Right lung (tissue), 2 donors: ENCODE measurements at regions not wholly inside any gene's neighbourhood (a gene's known extent, or its start where the extent isn't known, plus 50 kb on each side); places are given as distances from the start of the nearest gene placed in this dataset.
A peak's percentile ranks its signal among the peaks of the same experiment; 100 is the strongest.

Experiments
- DNase-seq, 2 donors: peaks; one replicate each; pipeline ENCODE4 v3.0.0-alpha.2; 2013

DNA sequence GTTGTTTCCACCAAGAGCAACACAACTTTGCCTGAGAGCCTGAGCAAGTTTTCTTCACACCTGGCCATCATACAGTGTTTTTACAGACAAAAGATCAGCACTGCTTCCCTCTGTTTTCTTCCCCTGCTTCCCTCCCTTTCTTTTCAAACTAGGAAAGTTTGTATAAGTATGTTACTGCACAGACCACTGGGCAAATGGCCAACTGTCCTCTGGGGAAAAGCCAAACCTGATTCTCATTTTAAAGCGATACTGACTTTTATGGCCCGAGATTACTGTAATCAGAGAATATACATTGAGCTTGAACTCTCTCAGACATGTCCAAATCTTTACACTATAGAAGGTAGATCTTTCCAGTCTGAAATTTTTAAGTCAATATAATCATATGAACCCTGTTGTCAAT lies 415.0 kb downstream of the NFIB start:
- peak; percentile 60 to 64 for DNase-seq

DNA sequence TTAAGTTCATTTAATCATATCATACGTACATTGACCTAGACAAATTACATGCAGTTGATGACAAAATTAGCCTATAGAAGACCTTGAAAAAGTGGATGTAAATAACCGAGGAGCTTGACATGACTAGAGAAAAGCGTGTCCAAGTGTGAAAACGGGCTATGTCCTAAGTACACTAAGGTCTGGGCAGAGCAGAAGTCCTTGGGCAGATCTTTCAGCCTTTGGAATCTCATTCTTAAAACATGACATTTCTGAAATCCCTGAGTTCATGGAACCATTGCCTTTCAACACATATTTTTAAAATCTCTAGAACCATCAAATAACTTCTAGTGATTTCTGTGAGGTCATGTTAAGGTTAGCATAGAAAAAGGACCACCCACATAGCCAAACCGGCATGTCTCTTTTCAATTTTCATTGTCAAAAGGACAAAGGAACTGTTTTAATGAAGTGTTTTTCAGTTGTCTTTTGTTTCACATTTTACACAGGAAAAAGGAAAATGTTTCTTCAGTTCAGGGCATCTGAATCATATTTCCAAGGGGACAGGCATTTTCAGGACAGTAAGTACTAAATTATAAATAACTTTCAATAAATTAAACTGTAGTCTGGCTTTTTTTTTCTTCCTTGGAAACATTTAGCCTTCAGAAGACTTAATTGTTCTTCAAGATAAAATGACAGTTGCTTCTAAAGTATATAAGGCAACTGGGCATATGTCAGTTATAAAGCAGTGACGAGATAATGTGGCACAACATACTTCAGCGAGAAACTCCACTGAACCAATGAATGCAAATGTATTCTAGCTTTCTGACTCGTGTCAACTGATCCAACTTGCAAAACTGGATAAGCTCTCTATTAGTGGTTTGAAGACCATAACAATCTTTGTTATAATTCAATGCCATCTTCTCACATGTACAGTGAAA lies 416.8 kb downstream of the NFIB start:
- no peak for DNase-seq

DNA sequence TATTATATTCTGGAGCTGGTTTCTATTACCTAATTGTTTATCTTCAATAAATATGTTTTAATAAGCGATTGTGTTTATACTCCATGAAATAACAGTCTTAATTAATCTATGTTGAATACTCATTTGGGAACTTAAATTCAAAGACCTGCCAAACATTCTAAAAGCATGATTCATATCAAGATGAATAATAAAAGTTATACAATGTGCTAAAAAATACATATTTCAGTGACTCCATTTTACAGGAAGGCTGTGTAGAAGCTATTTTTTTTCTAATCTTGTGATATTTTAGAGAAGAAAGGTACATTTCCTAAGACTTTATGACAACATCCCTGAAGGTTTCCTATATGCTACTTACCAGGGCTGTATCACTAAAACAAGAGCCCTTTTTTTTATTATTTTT lies 417.9 kb downstream of the NFIB start:
- no peak for DNase-seq

DNA sequence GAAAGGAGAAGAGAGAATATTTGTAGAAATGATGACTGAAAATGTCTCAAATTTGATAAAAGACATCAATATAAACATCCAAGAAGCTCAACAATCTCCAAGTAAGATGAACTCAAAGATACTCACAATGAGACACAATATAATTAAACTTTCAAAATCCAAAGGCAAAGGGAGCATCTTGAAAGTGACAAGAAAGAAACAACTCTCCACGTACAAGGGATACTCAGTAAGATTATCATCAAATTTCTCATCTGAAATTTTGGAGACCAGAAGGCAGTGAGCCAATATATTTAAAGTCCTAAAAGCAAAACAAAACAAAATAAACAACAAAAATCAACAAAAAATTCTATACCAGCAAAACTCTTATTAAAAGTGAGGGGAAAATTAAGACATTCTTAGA lies 428.7 kb downstream of the NFIB start:
- no peak for DNase-seq

DNA sequence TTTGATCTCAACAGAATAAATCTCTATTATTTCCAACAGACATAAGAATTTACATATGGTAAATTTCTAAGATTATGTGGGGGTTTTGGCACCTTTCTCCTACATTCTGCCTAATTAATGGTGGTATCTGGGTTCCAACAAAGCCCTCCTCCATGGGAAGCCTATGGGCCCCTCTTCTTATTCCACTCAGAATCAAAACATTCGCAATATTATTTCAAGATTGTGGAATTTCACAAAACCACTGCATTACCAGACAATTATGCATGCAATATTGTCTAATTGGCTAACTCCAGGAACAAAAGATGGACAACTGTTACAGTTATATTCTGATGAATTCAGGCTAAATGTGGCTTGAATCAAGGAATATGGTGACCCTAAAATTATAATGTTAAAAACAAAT lies 434.0 kb downstream of the NFIB start:
- no peak for DNase-seq

DNA sequence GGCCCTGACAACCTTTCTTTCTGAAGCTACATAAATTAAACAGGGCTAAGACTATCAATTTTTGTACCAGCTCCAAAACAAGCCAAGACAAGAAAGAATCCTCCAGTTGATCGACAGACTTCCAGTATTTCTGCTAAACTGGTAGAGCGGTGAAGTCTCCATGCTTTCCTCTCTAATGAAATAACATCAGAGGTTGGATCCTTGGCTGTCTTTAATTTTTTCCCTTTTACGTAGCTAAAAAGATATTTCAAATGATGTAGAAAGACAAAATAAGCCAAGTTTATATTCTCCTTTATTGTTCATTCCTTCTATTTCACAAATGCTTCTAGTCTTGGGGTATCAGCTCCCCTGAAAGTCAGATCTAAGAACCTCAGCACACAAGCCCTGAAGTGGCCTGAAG lies 434.9 kb downstream of the NFIB start:
- no peak for DNase-seq

DNA sequence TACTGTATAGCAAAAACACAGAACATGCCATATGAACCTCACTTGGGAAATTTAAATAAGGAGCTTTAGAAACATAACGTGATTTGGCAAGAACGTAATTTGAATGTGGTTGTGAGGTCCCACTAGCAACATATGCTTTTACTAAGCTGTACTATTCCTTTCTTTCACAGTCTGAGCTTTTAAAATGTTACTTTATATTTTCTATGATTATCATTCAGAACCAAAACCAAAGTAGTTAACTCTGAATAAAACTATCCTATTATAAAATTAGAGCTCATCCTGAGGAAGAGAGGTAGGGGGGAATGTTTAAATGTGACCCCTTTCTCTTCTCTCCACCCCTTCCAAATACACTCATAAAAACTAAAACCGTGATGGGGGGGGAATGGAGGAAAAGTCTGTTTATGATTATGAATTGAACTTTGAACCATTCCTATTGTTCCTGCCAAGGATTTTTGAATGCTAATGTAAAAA lies 435.7 kb downstream of the NFIB start:
- no peak for DNase-seq

DNA sequence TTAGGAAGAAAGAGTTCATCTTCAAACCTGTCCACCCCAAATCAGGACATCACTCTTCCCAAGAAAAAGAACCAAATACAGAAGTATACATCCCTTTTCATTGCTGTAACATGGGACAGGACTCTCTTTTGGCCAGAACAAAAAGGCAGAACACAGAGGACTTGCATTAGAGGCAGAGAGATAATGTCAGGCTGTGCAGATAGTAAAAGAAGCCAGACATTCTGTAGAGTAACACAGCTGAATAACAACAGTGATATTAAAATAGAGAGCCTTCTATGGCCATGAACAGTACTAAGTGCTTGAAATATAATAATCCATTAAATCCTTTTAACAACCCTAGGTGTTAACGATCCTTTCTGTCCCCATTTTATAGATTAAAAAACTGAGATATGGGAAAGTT lies 437.2 kb downstream of the NFIB start:
- no peak for DNase-seq

DNA sequence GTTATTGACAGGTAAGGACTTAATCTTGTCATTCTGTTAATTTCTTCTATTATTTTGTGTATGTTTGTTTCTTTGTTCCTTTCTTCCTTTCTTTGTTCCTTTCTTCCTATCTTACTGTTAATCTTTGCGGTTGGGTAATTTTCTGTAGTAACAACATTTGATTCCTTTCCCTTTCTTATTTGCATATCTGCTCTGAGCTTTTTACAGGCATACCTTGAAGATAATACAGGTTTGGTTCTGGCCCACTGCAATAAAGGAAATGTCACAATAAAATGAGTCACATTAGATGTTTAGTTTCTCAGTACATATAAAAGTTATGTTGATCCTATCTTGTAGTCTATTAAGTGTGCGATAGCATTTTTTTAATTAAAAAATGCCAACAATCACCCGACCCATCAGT lies 440.7 kb downstream of the NFIB start:
- DNase-seq: no peak

DNA sequence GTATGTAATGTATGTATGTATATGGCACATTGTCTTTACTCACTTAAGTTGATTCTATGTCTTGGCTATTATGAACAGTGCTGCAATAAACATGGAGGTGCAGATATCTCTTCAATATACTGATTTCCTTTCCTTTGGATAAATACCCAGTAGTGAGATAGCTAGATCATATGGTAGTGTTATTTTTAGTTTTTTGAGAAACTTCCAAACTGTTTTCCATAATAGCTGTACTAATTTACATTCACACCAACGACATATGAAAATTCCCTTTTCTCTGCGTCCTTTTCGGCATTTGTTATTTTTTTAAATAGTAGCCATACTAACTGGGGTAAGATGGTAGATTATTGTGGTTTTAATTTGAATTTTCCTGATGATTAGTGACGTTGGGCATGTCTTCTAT lies 445.6 kb downstream of the NFIB start:
- DNase-seq: no peak

DNA sequence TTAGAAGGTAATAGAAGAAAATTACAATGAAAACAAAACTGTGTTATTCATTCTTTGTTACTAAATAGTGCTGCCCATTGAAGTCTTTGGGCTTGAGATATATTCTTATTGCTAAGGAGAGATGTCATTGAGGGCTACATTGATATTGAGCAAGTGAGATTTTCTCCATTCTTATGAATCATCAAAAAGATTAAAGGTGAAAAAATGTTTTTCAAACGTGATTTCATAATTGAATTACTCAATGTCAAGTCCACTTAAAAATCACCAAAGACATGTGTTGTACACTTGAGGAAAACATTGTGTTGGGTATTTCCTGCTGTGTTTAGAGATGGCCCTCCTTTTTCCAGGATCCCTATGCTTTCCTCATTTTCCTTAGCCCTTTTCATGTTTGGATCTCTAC lies 448.1 kb downstream of the NFIB start:
- no peak for DNase-seq

DNA sequence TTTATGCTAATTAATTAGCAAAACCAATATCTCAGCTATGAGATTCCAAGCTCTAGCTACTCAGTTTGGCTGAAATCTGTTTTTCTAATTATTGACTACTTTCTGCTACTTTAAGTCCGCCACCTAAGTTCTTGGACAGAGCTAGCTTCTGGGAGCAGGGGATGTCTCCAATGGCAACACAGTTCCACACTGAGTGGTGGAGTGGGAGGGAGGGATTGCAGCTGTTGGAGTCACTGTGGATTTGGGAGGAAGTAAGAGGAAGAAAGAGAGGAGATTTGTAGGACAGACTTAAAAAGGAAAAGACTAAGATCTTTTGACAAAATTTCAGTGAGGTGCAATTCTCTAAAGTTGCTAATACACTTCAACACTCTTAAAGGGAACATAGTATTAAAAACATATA lies 450.8 kb downstream of the NFIB start:
- peak; percentile 92 to 94 for DNase-seq

DNA sequence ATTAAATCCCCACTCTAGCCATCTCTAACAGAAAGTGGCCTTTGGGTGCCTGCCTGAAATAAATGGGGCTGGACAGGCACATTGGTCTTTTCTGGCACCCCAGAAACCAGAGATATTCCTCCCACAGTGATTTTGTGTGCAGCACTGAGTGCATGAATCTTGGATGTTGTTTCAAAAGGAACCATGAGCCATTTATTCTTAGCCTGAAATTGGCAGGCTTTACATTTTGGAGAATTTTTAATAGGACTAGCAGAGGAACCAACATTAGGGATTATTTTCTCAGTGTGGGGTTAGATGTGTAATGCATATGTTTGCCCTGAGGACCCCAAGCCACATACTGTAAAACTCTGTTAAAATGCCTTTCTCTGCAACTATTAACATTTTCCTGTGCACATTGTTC lies 451.3 kb downstream of the NFIB start:
- no peak for DNase-seq

DNA sequence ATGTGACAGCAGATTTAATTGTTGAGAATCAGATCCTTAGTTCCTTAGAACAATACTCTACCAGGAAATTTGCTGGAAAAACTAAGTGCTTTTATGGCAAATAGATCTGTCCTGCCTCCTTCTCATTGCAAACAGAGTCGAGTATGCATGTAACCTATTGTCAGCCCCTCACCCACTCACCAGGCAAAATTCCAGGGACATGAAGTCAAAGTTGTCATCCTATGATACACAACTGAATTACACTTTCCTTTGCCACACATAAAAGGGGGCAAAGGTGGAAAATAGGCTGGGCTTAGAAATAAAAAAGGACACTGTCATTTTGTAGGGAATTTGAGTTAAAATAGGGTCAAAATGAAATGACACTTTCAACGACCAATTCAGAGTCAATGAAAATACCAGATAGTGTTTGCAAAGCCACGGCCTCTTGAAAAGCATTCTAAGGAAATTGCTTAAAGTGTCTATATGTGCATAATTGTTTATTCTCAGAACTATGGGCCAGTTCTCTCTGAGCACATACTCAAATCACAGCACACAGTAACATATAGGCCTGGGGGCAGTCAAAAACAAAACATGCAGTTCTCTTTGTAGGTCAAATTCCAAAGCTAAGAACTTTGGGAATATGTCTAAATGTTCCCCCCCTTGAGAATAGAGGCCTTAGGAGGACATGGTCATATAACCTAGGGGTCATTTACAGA lies 452.8 kb downstream of the NFIB start:
- no peak for DNase-seq

DNA sequence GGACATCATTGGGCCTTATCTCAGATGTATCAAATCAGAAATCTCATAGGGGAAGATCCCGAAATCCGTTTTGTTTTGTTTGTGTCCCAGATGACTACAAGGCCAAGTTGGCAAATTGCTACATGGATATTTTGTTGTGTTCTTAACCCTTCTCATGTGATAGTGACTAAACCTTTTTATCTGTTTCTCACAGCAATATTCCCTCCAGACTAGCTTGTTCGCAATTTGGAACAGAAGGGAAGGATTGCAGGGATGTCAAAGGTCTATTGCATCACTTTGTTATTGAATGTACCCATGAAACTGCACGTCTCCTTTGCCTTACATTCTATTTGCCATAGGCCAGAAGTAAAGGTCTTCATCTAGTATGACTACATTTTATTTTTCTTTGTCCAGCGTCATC lies 453.9 kb downstream of the NFIB start:
- no peak for DNase-seq

DNA sequence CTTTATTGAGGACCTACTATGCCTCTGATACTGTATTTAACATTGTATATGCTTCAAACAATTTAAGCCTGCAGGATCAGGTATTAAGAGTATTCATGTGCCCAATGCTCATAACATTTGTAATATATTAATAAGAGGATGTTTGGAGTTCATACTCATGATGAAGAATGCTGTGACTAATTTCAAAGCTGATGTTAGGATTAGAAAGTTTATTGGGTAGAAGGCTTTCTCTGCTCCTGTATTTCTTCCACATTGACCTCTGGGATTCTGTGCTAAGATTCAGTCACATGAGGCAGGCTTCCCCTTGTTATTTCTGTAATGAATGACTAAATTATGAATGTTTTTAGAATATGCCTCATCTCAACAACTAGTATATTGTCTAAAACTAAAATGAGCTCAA lies 456.4 kb downstream of the NFIB start:
- DNase-seq: no peak

DNA sequence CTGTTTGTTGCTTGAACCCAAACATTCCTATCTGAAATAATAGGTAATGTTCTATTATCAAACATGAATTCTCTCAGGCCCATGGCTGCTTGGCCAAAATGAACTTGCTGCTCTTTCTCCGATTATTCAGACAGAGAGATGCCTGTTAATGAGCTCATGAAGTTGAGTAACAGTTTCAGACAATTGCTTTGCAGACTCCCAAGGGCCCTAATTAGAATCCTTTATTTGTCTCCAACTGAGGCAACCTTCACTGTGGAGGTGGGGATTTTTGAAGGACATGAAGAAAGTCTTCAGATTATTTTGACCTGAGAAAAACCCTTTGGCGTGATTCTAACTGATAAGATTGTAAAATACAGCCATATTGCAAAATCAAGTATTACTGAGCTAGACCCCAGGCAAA lies 466.7 kb downstream of the NFIB start:
- DNase-seq: no peak

DNA sequence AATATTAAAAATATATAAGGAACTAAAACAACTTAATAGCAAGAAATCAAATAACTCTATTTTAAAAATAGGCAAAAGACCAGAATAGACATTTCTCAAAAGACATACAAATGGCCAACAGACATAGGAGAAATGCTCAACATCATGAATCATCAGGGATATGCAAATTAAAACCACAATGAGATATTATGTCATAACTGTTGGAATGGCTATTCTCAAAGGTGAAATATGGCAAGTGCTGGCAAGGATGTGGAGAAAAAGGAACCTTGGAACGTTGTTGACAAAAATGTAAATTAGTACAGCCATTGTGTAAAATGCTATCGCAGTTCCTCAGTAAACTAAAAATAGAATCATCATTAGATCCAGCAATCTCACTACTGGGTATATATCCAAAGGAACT lies 468.5 kb downstream of the NFIB start:
- DNase-seq: no peak

DNA sequence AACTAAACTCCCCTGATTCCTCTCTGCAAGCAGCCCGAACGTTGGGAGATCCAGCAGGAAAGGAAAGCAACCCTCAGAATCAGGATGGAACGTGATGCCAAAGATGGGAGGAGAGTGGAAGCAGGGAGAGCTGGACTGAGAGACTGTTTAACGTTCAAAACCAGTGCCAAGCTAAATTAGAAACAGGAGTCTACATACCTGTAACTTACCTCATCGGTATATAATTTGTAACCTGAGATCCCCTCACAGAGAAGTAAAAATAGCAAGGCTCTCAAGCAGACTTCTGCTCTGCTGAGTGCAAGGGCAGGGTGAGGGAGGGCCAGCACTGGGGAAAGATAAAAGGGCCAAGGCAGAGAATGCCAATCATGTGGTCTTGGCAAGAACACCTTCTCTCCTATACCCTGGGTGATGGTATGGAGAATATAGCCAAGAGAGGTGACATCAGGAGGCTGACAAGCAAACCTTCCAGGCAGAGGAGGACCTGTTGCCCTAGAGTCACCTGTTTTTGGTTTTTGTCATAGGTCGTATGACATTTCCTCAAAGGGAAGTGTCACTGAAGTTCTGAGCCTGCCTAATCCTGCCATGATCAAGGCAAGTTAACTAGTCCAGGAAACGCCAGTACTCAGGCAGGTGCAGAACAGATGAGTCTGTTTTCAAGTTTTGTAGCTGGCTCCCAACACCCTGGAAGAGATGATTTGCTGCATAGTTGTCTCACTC lies 472.0 kb downstream of the NFIB start:
- no peak for DNase-seq

DNA sequence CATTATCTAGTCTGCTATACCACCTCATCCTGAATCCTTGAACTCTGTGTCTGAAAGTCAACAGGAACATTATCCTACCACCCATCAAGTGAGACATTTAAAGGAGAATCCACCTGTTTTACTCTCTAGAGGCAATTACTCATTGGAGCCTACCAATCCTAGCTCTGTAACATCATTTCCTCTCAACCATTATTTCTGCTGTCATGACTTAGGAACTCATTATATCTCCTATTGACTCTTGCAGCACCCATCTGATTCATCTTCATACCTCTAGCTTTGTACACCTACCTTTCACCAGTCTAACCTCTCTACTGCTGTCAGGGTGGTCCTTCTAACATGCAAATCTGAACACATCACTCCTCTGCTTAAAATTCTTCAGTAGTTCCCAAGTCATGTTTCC lies 481.5 kb downstream of the NFIB start:
- DNase-seq: no peak

DNA sequence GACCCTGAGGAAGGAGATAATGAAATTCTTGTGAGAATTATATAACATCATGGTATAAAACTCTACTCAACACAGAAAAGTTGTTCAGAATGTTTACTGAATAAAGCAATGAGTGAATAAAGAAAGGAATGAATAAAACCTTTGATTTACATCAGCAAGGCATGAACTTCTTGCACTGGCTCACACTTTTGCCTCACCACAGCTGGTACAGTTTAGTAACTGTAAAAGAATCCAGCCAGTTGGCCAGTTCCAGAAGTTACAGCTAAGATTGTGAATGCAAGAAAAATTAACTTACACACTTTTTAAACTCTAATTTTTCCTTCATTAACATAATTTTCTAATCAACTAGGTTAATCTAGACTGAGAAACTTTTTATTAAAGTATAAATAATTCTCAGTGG lies 490.9 kb downstream of the NFIB start:
- no peak for DNase-seq

DNA sequence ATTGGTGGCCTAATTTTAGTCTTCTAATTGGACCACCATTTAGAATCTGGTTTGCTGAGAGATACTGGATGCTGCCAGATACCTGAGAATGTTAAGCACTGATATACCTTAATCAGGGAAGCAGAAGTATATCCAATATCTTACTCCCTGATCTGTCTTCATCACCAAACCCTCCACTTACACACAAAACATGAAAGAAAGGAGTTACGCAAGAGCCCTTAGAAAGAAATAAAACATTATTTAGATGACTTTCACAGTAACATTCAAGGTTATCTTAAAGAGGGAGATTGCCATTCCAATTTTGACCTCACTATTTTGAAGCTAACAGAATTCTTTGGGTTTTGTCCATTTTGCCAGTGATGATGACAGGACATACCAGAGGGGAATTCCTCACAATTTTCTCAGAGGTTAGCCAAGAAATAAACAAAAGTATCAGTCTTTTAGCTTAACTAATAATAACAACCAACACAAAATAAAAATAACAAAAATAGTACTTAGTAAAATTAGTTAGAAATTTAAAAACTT lies 496.1 kb downstream of the NFIB start:
- DNase-seq: no peak

DNA sequence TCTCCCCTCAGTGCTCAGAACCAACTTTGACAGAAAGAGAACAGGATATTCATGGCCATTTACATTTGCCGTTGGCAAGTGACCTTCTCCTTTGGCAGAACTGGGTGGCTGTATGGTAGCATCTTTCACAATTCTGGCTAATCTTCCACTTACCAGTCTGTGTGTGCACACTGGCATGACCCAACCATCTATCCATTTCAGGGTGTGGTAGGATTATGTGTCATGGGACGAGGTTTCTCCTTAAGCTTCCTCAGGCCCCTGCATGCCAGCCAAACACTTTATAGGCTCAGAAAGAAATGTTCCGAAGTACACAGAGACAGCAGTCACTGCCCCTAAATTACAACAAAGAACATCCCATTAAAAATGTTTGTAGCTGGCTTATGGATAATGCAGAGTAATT lies 497.1 kb downstream of the NFIB start:
- DNase-seq: no peak
